HEK293 (cell line): ENCODE measurements at regions not wholly inside any gene's neighbourhood (a gene's known extent, or its start where the extent isn't known, plus 50 kb on each side); places are given as distances from the start of the nearest gene placed in this dataset.

Source experiments
- CTCF ChIA-PET: fragments of 350-600 bp; formaldehyde crosslinking; extraction: SDS; loops from one replicate; lab custom pipeline; 2021; ENCODE audit warnings: antibody characterized with exemption; lab: Yijun Ruan, JAX
- POLR2A ChIA-PET: fragments of 300-600 bp; formaldehyde crosslinking; extraction: SDS; loops from one replicate; lab custom pipeline; 2020; ENCODE audit warnings: antibody characterized with exemption, inconsistent platforms; lab: Yijun Ruan, JAX
- H3K27ac ChIP-seq: fragments of 200-500 bp; sonication (Bioruptor generic); 2 replicates; pipeline ENCODE4 v1.5.1; 2014; ENCODE audit warnings: low read depth, low read length, control low read depth, inconsistent platforms; ENCODE audit errors: extremely low read depth
- H3K36me3 ChIP-seq, 2 experiments: fragments of 200-500 bp in 1 of 2; sonication (Bioruptor generic) in 1 of 2; 1 replicate in 1 of 2; 2 replicates in 1 of 2; pipeline ENCODE4 v1.5.1; 2014 to 2017; ENCODE audit warnings: inconsistent platforms in 2 of 2, low read length in 2 of 2; ENCODE audit not compliant: control insufficient read depth in 2 of 2, insufficient read depth in 1 of 2
- H3K4me1 ChIP-seq: fragments of 200-500 bp; sonication (Bioruptor generic); 2 replicates; pipeline ENCODE4 v1.5.1; 2014; ENCODE audit warnings: mild to moderate bottlenecking, low read length, inconsistent platforms; ENCODE audit not compliant: control insufficient read depth, insufficient read depth
- H3K4me3 ChIP-seq: 2 replicates; pipeline ENCODE4 v1.5.1; 2011; ENCODE audit warnings: low read depth, mild to moderate bottlenecking, control low read depth, low read length, moderate library complexity
- H3K9me3 ChIP-seq: fragments of 200-500 bp; sonication (Bioruptor generic); 2 replicates; pipeline ENCODE4 v1.5.1; 2014; ENCODE audit warnings: low read depth, low read length, inconsistent platforms; ENCODE audit not compliant: control insufficient read depth, insufficient read depth
- BCL11B ChIP-seq: fragments of 450-650 bp; formaldehyde crosslinking; IDR thresholded peaks from 2 replicates; pipeline ENCODE4 v1.5.1; 2016; ENCODE audit warnings: low read depth, missing biosample characterization, missing genetic modification characterization
- KLF10 ChIP-seq: fragments of 450-650 bp; IDR thresholded peaks from 2 replicates; pipeline ENCODE4 v1.5.1; 2018; ENCODE audit warnings: missing biosample characterization, mild to moderate bottlenecking, missing genetic modification characterization
- KLF9 ChIP-seq: fragments of 450-650 bp; formaldehyde crosslinking; IDR thresholded peaks from 2 replicates; pipeline ENCODE4 v1.5.1; 2016; ENCODE audit warnings: missing biosample characterization, missing genetic modification characterization, low read depth
- MZF1 ChIP-seq: fragments of 450-650 bp; formaldehyde crosslinking; IDR thresholded peaks from 2 replicates; pipeline ENCODE4 v1.5.1; 2017; ENCODE audit warnings: missing biosample characterization, missing genetic modification characterization, borderline replicate concordance
- REPIN1 ChIP-seq: fragments of 450-650 bp; formaldehyde crosslinking; IDR thresholded peaks from 2 replicates; pipeline ENCODE4 v1.5.1; 2017; ENCODE audit warnings: missing biosample characterization, missing genetic modification characterization, low read depth
- ZBTB7A ChIP-seq: fragments of 450-650 bp; formaldehyde crosslinking; IDR thresholded peaks from 2 replicates; pipeline ENCODE4 v1.5.1; 2016; ENCODE audit warnings: low read depth, missing biosample characterization, missing genetic modification characterization
- ZFP69B ChIP-seq: fragments of 450-650 bp; formaldehyde crosslinking; IDR thresholded peaks from 2 replicates; pipeline ENCODE4 v1.5.1; 2016; ENCODE audit warnings: missing biosample characterization, missing genetic modification characterization
- ZNF133 ChIP-seq: fragments of 450-650 bp; formaldehyde crosslinking; IDR thresholded peaks from 2 replicates; pipeline ENCODE4 v1.5.1; 2016; ENCODE audit warnings: missing biosample characterization, missing genetic modification characterization
- ZNF23 ChIP-seq: fragments of 450-650 bp; formaldehyde crosslinking; IDR thresholded peaks from 2 replicates; pipeline ENCODE4 v1.5.1; 2016; ENCODE audit warnings: missing biosample characterization, missing genetic modification characterization, borderline replicate concordance
- ZNF341 ChIP-seq: fragments of 450-650 bp; formaldehyde crosslinking; IDR thresholded peaks from 2 replicates; pipeline ENCODE4; 2016; ENCODE audit warnings: low read depth, missing biosample characterization, missing genetic modification characterization
- ZNF473 ChIP-seq: fragments of 450-650 bp; formaldehyde crosslinking; IDR thresholded peaks from 2 replicates; pipeline ENCODE4 v1.5.1; 2017; ENCODE audit warnings: missing biosample characterization, missing genetic modification characterization
- ZNF510 ChIP-seq: fragments of 450-650 bp; formaldehyde crosslinking; IDR thresholded peaks from 2 replicates; pipeline ENCODE4 v1.5.1; 2018; ENCODE audit warnings: mild to moderate bottlenecking, missing genetic modification characterization, missing biosample characterization; ENCODE audit not compliant: insufficient replicate concordance
- ZNF600 ChIP-seq: fragments of 450-650 bp; formaldehyde crosslinking; IDR thresholded peaks from 2 replicates; pipeline ENCODE4 v1.5.1; 2016; ENCODE audit warnings: missing biosample characterization, missing genetic modification characterization
- ZNF658 ChIP-seq: fragments of 450-650 bp; formaldehyde crosslinking; IDR thresholded peaks from 2 replicates; pipeline ENCODE4; 2016; ENCODE audit warnings: missing biosample characterization, missing genetic modification characterization
- ZNF670 ChIP-seq: fragments of 450-650 bp; formaldehyde crosslinking; IDR thresholded peaks from 2 replicates; pipeline ENCODE4 v1.5.1; 2016; ENCODE audit warnings: missing biosample characterization, missing genetic modification characterization, low read depth
- ZNF701 ChIP-seq: fragments of 450-650 bp; formaldehyde crosslinking; IDR thresholded peaks from 2 replicates; pipeline ENCODE4 v1.5.1; 2016; ENCODE audit warnings: missing biosample characterization, missing genetic modification characterization
- TF ChIP-seq, protein P1 (sequence below): fragments of 450-650 bp; formaldehyde crosslinking; IDR thresholded peaks from 2 replicates; pipeline ENCODE4 v1.5.1; 2017; ENCODE audit warnings: missing biosample characterization, missing genetic modification characterization
- TF ChIP-seq, protein P2 (sequence below): fragments of 450-650 bp; formaldehyde crosslinking; IDR thresholded peaks from 2 replicates; pipeline ENCODE4 v1.5.1; 2017; ENCODE audit warnings: missing biosample characterization, missing genetic modification characterization
- TF ChIP-seq, protein P3 (sequence below): fragments of 450-650 bp; formaldehyde crosslinking; IDR thresholded peaks from 2 replicates; pipeline ENCODE4 v1.5.1; 2017; ENCODE audit warnings: missing biosample characterization, missing genetic modification characterization
- TF ChIP-seq, protein P4 (sequence below): sonication (generic); formaldehyde crosslinking; IDR thresholded peaks from 2 replicates; pipeline ENCODE4 v1.8.1; 2022; ENCODE audit warnings: mild to moderate bottlenecking, moderate library complexity, missing genetic modification reagents
- TF ChIP-seq, protein P5 (sequence below): IDR thresholded peaks from 2 replicates; pipeline ENCODE4 v1.6.1; 2011; ENCODE audit warnings: mild to moderate bottlenecking, low read depth, low read length, borderline replicate concordance

DNA sequence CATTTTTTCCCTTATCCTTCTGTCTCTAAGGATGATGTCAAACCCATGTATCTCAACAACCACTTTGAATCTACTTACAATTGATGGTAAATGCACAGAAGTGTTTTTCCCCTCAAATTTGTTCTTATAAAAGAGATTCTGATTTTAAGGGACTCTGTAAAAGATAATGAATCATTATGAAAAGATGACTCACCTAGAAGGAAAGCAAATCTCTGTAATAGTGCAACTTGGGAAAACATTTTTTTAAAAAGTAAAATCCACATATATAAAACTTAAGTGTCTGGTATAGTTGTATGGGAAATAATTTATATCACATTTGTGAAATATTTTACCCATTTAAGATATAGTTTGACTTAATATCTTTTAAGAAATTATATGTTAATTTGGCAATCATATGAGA lies 137.0 kb downstream of the TINAG start:
- POLR2A ChIA-PET = no interaction called here

DNA sequence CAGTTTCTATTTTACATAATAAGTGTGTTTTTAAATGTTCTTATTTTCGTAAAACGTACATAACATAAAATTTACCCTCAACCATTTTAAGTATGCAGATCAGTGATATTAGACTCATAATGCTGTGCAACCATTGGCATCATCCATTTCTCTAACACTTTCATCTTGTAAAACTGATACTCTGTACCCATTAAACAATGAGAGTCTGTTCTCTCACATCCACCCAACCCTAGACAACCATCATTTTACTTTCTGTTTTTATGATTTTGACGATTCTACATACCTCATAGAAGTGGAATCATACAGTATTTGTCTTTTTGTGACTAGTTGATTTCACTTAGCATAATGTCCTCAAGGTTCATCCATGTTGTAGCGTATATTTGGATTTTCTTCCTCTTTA lies 140.4 kb downstream of the TINAG start:
- Histone ChIP-seq H3K4me3 (no peak overlapping the region), H3K36me3 (no peaks in the 10 kb centered on the region), H3K4me1 (no peaks in the 10 kb centered on the region), H3K27ac (no peak overlapping the region), H3K9me3 (no peaks in the 10 kb centered on the region)
- CTCF ChIA-PET = interaction anchor here (0.6 to 1.1 kb wide), 2 partner anchors 79 to 828 kb away, joined by 3 read pairs; no protein-coding TSS in a partner anchor
- POLR2A ChIA-PET = no interaction called here
- no peak for TF ChIP-seq ZNF701
- TF ChIP-seq, protein P1, sequence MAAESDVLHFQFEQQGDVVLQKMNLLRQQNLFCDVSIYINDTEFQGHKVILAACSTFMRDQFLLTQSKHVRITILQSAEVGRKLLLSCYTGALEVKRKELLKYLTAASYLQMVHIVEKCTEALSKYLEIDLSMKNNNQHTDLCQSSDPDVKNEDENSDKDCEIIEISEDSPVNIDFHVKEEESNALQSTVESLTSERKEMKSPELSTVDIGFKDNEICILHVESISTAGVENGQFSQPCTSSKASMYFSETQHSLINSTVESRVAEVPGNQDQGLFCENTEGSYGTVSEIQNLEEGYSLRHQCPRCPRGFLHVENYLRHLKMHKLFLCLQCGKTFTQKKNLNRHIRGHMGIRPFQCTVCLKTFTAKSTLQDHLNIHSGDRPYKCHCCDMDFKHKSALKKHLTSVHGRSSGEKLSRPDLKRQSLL (tag by site-specific recombination) = no peak
- TF ChIP-seq ZNF600 = no peak

More for the DNA sequence above, 137.0 kb downstream of the TINAG start:
- no peaks in the 10 kb centered on the region for H3K36me3 ChIP-seq
- no peaks in the 10 kb centered on the region for H3K9me3 ChIP-seq
- no peak overlapping the region for H3K27ac ChIP-seq
- CTCF ChIA-PET = no interaction called here
- TF ChIP-seq ZNF341 (tag by site-specific recombination) (no peak), MZF1 (tag by site-specific recombination) (no peak), KLF10 (tag by site-specific recombination) (no peak), ZNF473 (tag by site-specific recombination) (no peak), ZNF133 (tag by site-specific recombination) (no peak)
- TF ChIP-seq, protein P2, sequence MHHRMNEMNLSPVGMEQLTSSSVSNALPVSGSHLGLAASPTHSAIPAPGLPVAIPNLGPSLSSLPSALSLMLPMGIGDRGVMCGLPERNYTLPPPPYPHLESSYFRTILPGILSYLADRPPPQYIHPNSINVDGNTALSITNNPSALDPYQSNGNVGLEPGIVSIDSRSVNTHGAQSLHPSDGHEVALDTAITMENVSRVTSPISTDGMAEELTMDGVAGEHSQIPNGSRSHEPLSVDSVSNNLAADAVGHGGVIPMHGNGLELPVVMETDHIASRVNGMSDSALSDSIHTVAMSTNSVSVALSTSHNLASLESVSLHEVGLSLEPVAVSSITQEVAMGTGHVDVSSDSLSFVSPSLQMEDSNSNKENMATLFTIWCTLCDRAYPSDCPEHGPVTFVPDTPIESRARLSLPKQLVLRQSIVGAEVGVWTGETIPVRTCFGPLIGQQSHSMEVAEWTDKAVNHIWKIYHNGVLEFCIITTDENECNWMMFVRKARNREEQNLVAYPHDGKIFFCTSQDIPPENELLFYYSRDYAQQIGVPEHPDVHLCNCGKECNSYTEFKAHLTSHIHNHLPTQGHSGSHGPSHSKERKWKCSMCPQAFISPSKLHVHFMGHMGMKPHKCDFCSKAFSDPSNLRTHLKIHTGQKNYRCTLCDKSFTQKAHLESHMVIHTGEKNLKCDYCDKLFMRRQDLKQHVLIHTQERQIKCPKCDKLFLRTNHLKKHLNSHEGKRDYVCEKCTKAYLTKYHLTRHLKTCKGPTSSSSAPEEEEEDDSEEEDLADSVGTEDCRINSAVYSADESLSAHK (tag by site-specific recombination) = no peak
- TF ChIP-seq, protein P3, sequence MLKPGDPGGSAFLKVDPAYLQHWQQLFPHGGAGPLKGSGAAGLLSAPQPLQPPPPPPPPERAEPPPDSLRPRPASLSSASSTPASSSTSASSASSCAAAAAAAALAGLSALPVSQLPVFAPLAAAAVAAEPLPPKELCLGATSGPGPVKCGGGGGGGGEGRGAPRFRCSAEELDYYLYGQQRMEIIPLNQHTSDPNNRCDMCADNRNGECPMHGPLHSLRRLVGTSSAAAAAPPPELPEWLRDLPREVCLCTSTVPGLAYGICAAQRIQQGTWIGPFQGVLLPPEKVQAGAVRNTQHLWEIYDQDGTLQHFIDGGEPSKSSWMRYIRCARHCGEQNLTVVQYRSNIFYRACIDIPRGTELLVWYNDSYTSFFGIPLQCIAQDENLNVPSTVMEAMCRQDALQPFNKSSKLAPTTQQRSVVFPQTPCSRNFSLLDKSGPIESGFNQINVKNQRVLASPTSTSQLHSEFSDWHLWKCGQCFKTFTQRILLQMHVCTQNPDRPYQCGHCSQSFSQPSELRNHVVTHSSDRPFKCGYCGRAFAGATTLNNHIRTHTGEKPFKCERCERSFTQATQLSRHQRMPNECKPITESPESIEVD = no peak
- TF ChIP-seq, protein P4, sequence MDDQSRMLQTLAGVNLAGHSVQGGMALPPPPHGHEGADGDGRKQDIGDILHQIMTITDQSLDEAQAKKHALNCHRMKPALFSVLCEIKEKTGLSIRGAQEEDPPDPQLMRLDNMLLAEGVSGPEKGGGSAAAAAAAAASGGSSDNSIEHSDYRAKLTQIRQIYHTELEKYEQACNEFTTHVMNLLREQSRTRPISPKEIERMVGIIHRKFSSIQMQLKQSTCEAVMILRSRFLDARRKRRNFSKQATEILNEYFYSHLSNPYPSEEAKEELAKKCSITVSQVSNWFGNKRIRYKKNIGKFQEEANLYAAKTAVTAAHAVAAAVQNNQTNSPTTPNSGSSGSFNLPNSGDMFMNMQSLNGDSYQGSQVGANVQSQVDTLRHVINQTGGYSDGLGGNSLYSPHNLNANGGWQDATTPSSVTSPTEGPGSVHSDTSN (CRISPR knock-in tag) = no peak
- H3K4me3 ChIP-seq = no peak overlapping the region
- H3K4me1 ChIP-seq = no peaks in the 10 kb centered on the region

DNA sequence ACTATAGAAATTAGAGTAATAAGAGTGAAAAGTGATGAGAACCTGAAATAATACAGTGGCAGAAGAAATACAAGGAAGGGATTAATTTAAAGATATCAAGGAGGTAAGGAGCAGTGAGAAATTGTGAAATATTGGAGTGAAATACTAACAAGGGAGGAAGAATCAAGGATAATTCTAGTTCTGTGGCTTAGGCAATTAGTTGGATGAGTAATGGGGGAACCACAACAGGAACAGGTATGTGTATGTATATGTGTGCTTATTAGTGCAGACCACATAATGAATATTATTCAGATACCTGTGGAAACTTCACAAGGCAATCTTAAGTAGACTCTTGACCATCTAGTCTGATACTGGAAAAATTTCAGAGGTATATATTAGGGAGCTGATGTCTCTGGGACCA lies 143.3 kb downstream of the TINAG start:
- Histone ChIP-seq H3K27ac (no peak overlapping the region), H3K4me1 (no peaks in the 10 kb centered on the region), H3K36me3 (no peaks in the 10 kb centered on the region), H3K4me3 (no peak overlapping the region), H3K9me3 (no peaks in the 10 kb centered on the region)
- ChIA-PET CTCF (no interaction called here), POLR2A (no interaction called here)
- TF ChIP-seq REPIN1 (no peak), ZNF670 (tag by site-specific recombination) (no peak), ZFP69B (tag by site-specific recombination) (no peak), BCL11B (tag by site-specific recombination) (no peak), ZNF510 (tag by site-specific recombination) (no peak), ZBTB7A (no peak), KLF9 (tag by site-specific recombination) (no peak), ZNF658 (tag by site-specific recombination) (no peak), ZNF23 (no peak)
- TF ChIP-seq, protein P5, sequence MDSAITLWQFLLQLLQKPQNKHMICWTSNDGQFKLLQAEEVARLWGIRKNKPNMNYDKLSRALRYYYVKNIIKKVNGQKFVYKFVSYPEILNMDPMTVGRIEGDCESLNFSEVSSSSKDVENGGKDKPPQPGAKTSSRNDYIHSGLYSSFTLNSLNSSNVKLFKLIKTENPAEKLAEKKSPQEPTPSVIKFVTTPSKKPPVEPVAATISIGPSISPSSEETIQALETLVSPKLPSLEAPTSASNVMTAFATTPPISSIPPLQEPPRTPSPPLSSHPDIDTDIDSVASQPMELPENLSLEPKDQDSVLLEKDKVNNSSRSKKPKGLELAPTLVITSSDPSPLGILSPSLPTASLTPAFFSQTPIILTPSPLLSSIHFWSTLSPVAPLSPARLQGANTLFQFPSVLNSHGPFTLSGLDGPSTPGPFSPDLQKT = no peak
